Endothelial cell of umbilical vein (primary cell): ENCODE measurements at regions not wholly inside any gene's neighbourhood (a gene's known extent, or its start where the extent isn't known, plus 50 kb on each side); places are given as distances from the start of the nearest gene placed in this dataset.

ENCODE experiments used
- BruUV-seq: library from RNA; stranded (reverse); fragments of 400-500 nt; replicated peaks from 2 replicates; lab custom pipeline; 2021; lab: Mats Ljungman, UMichigan
- CTCF ChIA-PET: fragments of 300-600, 350-600 bp; sonication (Branson Sonifier 250); formaldehyde crosslinking; loops from one replicate; lab custom pipeline; 2021; ENCODE audit warnings: antibody characterized with exemption, inconsistent platforms; lab: Charles Lee
- POLR2A ChIA-PET: fragments of 300-600, 350-600 bp; sonication (Branson Sonifier 250); formaldehyde crosslinking; loops from one replicate; lab custom pipeline; 2021; ENCODE audit warnings: antibody characterized with exemption, inconsistent platforms; lab: Charles Lee
- DNase-seq: peaks from one replicate; pipeline ENCODE4 v3.0.0-alpha.2; 2011; ENCODE audit warnings: low read depth, low spot score
- FAIRE-seq: peaks from 2 replicates; lab custom pipeline; 2011; peaks lifted over from hg19 to GRCh38; lab: Jason Lieb, UNC
- H2AFZ ChIP-seq: 2 replicates; pipeline ENCODE4 v1.6.0; 2012; ENCODE audit warnings: low read depth, low read length, control low read depth, inconsistent platforms
- H3K27ac ChIP-seq: 2 replicates; pipeline ENCODE4 v1.5.1; 2011; ENCODE audit warnings: low read depth, mild to moderate bottlenecking, control low read depth, low read length, moderate library complexity; ENCODE audit not compliant: insufficient read depth
- H3K27me3 ChIP-seq, 2 experiments: 2 replicates each; pipeline versions ENCODE4 v1.6.0 to v1.6.1; 2011; ENCODE audit warnings: low read length in 2 of 2, mixed read lengths in 1 of 2; ENCODE audit not compliant: control insufficient read depth in 2 of 2, insufficient read depth in 2 of 2
- H3K36me3 ChIP-seq, 2 experiments: 2 replicates in 1 of 2; 3 replicates in 1 of 2; pipeline ENCODE4 v1.5.1; 2011; ENCODE audit warnings: low read length in 2 of 2, mild to moderate bottlenecking in 1 of 2, moderate library complexity in 1 of 2; ENCODE audit not compliant: control insufficient read depth in 2 of 2, insufficient read depth in 2 of 2; ENCODE audit errors: extremely low read depth in 1 of 2
- H3K4me1 ChIP-seq: 3 replicates; pipeline ENCODE4 v1.5.1; 2011; ENCODE audit warnings: mild to moderate bottlenecking, low read length; ENCODE audit not compliant: control insufficient read depth, insufficient read depth; ENCODE audit errors: extremely low read depth
- H3K4me2 ChIP-seq: 2 replicates; pipeline ENCODE4 v1.6.1; 2011; ENCODE audit warnings: low read length, control low read depth, mixed read lengths; ENCODE audit not compliant: insufficient read depth
- H3K4me3 ChIP-seq, 3 experiments: fragments of 200-600 bp in 1 of 3; sonication (generic), shearing (Covaris generic) in 1 of 3; replicated peaks in 1 of 3; 2 replicates each; pipeline ENCODE4 v1.5.1; 2011 to 2016; ENCODE audit warnings: control low read depth in 3 of 3, low read length in 3 of 3, mild to moderate bottlenecking in 2 of 3, inconsistent platforms in 1 of 3, low read depth in 1 of 3, moderate library complexity in 1 of 3; ENCODE audit not compliant: insufficient read depth in 1 of 3
- H3K79me2 ChIP-seq: 2 replicates; pipeline ENCODE4 v1.6.0; 2012; ENCODE audit warnings: low read length, inconsistent platforms; ENCODE audit not compliant: control insufficient read depth, insufficient read depth
- H3K9ac ChIP-seq: replicated peaks from 2 replicates; pipeline ENCODE3; 2011; ENCODE audit warnings: low read length, control low read depth; ENCODE audit not compliant: insufficient read depth; ENCODE audit errors: extremely low read depth
- H3K9me1 ChIP-seq: replicated peaks from 3 replicates; pipeline ENCODE4 v1.6.0; 2011; ENCODE audit warnings: mild to moderate bottlenecking, low read length; ENCODE audit not compliant: control insufficient read depth, insufficient read depth; ENCODE audit errors: extremely low read depth
- H3K9me3 ChIP-seq: replicated peaks from 2 replicates; pipeline ENCODE4 v1.5.1; 2012; ENCODE audit warnings: low read length, inconsistent platforms; ENCODE audit not compliant: control insufficient read depth, insufficient read depth
- H4K20me1 ChIP-seq: replicated peaks from 2 replicates; pipeline ENCODE3; 2011; ENCODE audit warnings: mild to moderate bottlenecking, low read length; ENCODE audit not compliant: control insufficient read depth, insufficient read depth; ENCODE audit errors: extremely low read depth
- CTCF ChIP-seq, 2 donors: IDR thresholded peaks; 1 replicate in 1 of 2; 2 replicates in 1 of 2; pipeline ENCODE4 v1.5.1; 2011; ENCODE audit warnings: low read length in 2 of 2, mild to moderate bottlenecking in 2 of 2, moderate library complexity in 2 of 2, control low read depth in 1 of 2, inconsistent platforms in 1 of 2, low read depth in 1 of 2; ENCODE audit not compliant: insufficient read depth in 1 of 2; ENCODE audit errors: extremely low read depth in 1 of 2
- EZH2 ChIP-seq: IDR thresholded peaks from 2 replicates; pipeline ENCODE4 v1.6.1; 2012; ENCODE audit warnings: borderline replicate concordance, low read depth, mild to moderate bottlenecking, moderate library complexity, low read length, inconsistent platforms; ENCODE audit not compliant: severe bottlenecking
- FOS ChIP-seq: IDR thresholded peaks from 2 replicates; pipeline ENCODE4 v1.6.1; 2011; ENCODE audit warnings: mild to moderate bottlenecking, low read length, moderate library complexity, borderline replicate concordance; ENCODE audit not compliant: insufficient read depth
- JUN ChIP-seq: IDR thresholded peaks from 2 replicates; pipeline ENCODE4 v1.6.1; 2011; ENCODE audit warnings: borderline replicate concordance, low read depth; ENCODE audit not compliant: insufficient read length, insufficient read depth
- MAX ChIP-seq: IDR thresholded peaks from 2 replicates; pipeline ENCODE4 v1.6.1; 2011; ENCODE audit not compliant: insufficient read depth, insufficient read length
- MYC ChIP-seq: IDR thresholded peaks from one replicate; pipeline ENCODE4 v1.6.1; 2011; ENCODE audit warnings: mild to moderate bottlenecking, low read depth, low read length
- POLR2A ChIP-seq: IDR thresholded peaks from 2 replicates; pipeline ENCODE4 v1.6.1; 2012; ENCODE audit warnings: low read depth, mild to moderate bottlenecking, control low read depth, low read length
- POLR2AphosphoS5 ChIP-seq: IDR thresholded peaks from 2 replicates; pipeline ENCODE4 v1.6.1; 2012; ENCODE audit warnings: low read depth, mild to moderate bottlenecking, control low read depth, low read length, moderate library complexity; ENCODE audit not compliant: insufficient read depth
- dilution Hi-C: fragments of 300-500 bp; cut with MboI; formaldehyde crosslinking; loops from one replicate; pipeline ENCODE4 v1.15.0; 2019; ENCODE audit warnings: low sequenced_read_pairs; ENCODE audit not compliant: extremely low pct_ligation_motif_present
- intact Hi-C: fragments of 100-400 bp; cut with micrococcal nuclease; formaldehyde crosslinking; loops from one replicate; pipeline ENCODE4 v1.10.0; 2022

- dilution Hi-C loops, result no loop called here
- intact Hi-C loops, result no loop called here
- no TSS peak for BruUV-seq
- Histone ChIP-seq H4K20me1 (no peaks in the 10 kb centered on the region), H3K79me2 (no peaks in the 10 kb centered on the region), H3K27me3 (no peaks in the 10 kb centered on the region), H3K4me1 (no peaks in the 10 kb centered on the region), H3K4me2 (no peak overlapping the region), H2AFZ (no peak overlapping the region), H3K9me1 (no peaks in the 10 kb centered on the region), H3K27ac (no peak overlapping the region), H3K9me3 (no peaks in the 10 kb centered on the region), H3K36me3 (no peaks in the 10 kb centered on the region), H3K4me3 (no peak overlapping the region), H3K9ac (no peak overlapping the region)
- CTCF ChIA-PET, result no interaction called here
- TF ChIP-seq JUN (no peak), MYC (no peak), EZH2 (no peak), MAX (no peak), POLR2AphosphoS5 (no peak)
- no peak for DNase-seq
- no peak for FAIRE-seq
- POLR2A ChIA-PET, result no interaction called here
These were observed 138.8 kb downstream of the RCN1 start for GRCh38 chr11:32229576-32230240.

GRCh38 chr11:32231909-32232493, 141.1 kb downstream of the RCN1 start:
- Histone ChIP-seq H3K4me2 (no peak overlapping the region), H3K27ac (no peak overlapping the region), H3K36me3 (no peaks in the 10 kb centered on the region), H3K27me3 (no peaks in the 10 kb centered on the region), H3K4me3 (no peak overlapping the region), H3K9ac (no peak overlapping the region), H4K20me1 (no peaks in the 10 kb centered on the region), H3K4me1 (no peaks in the 10 kb centered on the region), H3K9me3 (no peaks in the 10 kb centered on the region), H3K79me2 (no peaks in the 10 kb centered on the region), H3K9me1 (no peaks in the 10 kb centered on the region), H2AFZ (no peak overlapping the region)
- DNase-seq (peak; percentile 21), FAIRE-seq (peak; percentile 56)
- no peak for TF ChIP-seq FOS
- TF ChIP-seq JUN, result no peak
- no peak for TF ChIP-seq MAX
- TF ChIP-seq MYC, result no peak
- TF ChIP-seq EZH2, result no peak
- no peak for TF ChIP-seq POLR2A
- peak; percentile 53 to 69 for TF ChIP-seq CTCF (IDR thresholded peaks at IDR 0.05; ENCODE audit: extremely low read depth in 1 of 2, insufficient read depth in 1 of 2, low read depth in 1 of 2, low read length in 2 of 2)
- no peak for TF ChIP-seq POLR2AphosphoS5
- ChIA-PET POLR2A (no interaction called here), CTCF (interaction anchor here (0.6 to 1.8 kb wide), 12 partner anchors 9 to 995 kb away, joined by 3 to 24 read pairs (median 4); no protein-coding TSS in a partner anchor)
- dilution Hi-C loops, result no loop called here
- BruUV-seq, result no TSS peak
- intact Hi-C loops, result no loop called here
